ENCODE measurements at regions not wholly inside any gene's neighbourhood (a gene's known extent, or its start where the extent isn't known, plus 50 kb on each side); places are given as distances from the start of the nearest gene placed in this dataset.
"Not testable (repeated sequence)": the region's sequence is repeated elsewhere in the genome, so short reads cannot be mapped to it uniquely, and the experiment has no call there.

DNA sequence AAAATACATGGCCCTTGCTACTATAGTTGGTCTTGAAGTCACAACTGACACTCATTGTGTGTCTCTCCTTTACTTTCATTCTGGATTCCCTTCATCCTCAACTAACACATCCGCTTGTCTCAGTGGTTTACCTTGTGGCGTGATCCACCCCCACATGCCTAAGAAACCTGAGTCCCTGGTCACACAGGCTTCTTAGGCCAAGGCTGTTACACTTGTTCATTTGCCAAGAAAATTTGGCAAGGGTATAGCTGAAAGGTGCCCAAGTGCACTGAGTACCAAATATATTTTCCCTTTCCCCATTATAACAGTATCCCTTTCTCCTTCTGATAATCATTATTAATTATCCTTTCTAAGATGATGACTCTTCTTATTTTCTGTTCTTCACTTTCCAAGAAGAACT is 207.6 kb upstream of the STAC start:
- no peak for DNase-seq
- no peak overlapping the region for H3K27ac Mint-ChIP-seq
- no peaks in the 10 kb centered on the region for H3K4me1 Mint-ChIP-seq (ENCODE audit: low read depth)
- H3K36me3 Mint-ChIP-seq (ENCODE audit: low read depth): no peaks in the 10 kb centered on the region
- no peaks in the 10 kb centered on the region for H3K27me3 Mint-ChIP-seq
- H3K9me3 Mint-ChIP-seq: no peaks in the 10 kb centered on the region
- H3K4me3 Mint-ChIP-seq: no peak overlapping the region

DNA sequence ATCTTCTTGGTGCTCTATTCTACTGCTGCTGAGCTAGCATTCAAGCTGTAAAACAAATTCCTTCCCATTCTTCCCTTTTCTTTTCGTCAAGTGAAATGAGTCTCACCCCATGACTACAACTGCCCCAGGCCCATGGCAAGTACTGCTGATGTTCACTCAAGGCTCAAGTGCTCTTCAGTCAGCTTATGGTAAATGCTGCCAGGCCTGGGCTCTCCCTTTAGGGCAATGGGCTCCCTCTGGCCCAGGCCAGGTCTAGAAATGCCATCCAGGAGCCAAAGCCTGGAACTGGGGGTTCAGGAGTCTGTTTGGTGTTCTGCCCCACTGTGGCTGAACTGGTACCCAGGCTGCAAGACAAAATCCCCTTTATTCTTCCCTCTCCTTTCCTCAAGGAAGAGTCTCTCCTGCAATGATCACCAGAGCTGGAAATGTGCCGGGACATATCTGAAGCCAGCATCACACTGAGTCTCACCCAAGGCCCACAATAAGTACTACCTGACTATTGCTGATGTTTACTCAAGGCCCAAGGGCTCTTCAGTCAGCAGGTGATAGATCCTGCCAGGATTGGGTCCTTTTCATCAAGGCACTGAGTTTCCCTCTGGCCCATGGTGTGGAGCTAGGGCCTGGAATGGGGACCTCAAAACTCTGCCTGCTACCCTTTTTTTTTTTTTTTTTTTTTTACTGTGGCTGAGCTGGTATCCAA is 205.0 kb upstream of the STAC start:
- no peak overlapping the region for H3K4me3 Mint-ChIP-seq

DNA sequence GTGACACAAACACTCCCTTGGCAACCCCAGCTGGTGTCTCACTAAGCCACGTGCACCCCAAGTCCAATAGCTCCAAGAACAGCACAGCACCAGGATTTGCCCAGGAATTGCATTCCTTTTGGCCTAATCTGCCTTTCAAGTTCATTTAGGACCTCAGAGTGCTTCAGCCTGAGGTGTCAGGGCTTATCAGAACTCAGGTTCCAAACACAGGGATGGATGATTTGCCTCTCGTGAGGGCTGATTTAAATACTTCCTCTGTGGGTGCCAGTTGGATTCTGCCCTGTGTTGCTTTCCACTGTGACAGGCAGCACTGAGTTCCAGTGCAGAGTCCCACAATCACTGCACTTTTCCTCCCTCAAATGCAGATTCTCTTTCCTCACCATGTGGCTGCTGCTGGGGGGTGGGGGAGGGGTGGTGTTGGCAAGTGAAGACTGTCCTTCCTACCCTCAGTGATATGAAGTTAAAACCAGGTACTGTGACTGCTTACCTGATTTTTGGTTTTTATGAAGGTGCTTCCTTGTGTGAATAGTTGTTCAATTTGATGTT is 204.3 kb upstream of the STAC start:
- DNase-seq: no peak
- no peaks in the 10 kb centered on the region for H3K9me3 Mint-ChIP-seq
- no peak overlapping the region for H3K27ac Mint-ChIP-seq
- H3K4me1 Mint-ChIP-seq (ENCODE audit: low read depth): no peaks in the 10 kb centered on the region
- H3K36me3 Mint-ChIP-seq (ENCODE audit: low read depth): no peaks in the 10 kb centered on the region
- H3K4me3 Mint-ChIP-seq: no peak overlapping the region
- no peaks in the 10 kb centered on the region for H3K27me3 Mint-ChIP-seq

More for the DNA sequence above, 205.0 kb upstream of the STAC start:
- no peak for DNase-seq
- Mint-ChIP-seq H3K4me1 (ENCODE audit: low read depth) (no peaks in the 10 kb centered on the region), H3K36me3 (ENCODE audit: low read depth) (no peaks in the 10 kb centered on the region), H3K9me3 (no peaks in the 10 kb centered on the region), H3K27me3 (no peaks in the 10 kb centered on the region), H3K27ac (no peak overlapping the region)

DNA sequence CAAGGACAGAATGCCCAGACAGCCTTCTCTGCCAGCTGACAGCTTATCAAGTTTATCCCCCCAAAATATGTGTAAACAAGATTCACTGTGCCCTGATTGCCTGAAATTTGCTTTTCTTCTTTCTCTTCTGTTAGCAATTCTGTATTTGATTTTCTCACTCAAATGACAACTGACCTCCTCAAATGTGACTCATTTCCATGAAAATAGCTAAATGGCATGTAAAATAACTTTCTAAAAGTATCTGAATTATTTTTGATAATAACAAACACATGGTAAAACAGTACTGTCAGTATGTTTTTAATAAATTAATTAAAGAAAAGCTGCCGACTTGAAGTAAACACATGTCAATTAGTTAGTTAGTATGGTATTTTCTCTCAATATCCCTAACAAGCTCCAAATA is 202.3 kb upstream of the STAC start:
- no peaks in the 10 kb centered on the region for H3K36me3 Mint-ChIP-seq (ENCODE audit: low read depth)
- H3K27ac Mint-ChIP-seq: no peak overlapping the region
- H3K4me1 Mint-ChIP-seq (ENCODE audit: low read depth): no peaks in the 10 kb centered on the region
- H3K27me3 Mint-ChIP-seq: no peaks in the 10 kb centered on the region
- H3K9me3 Mint-ChIP-seq: peaks cover 2% of the 10 kb centered on the region
- no peak for DNase-seq
- H3K4me3 Mint-ChIP-seq: no peak overlapping the region

DNA sequence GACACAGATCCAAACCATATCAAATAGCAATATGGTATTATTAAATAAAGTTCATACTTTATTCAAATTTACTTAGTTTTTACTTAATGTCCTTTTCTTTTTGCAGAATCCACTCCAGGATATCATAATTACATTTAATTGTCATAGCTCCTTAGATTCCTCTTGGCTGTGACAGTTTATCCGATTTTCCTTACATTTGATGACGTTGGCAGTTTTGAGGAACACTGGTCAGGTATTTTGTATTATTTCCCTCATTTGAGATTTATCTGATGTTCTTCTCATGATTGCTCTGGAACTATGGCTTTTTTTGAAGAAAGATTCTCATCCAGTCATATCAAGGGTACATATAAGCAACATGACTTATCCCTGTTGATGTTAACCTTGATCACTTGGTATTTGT is 198.3 kb upstream of the STAC start:
- Mint-ChIP-seq H3K9me3 (peaks cover 2% of the 10 kb centered on the region), H3K4me3 (no peak overlapping the region), H3K27ac (no peak overlapping the region), H3K27me3 (no peaks in the 10 kb centered on the region), H3K4me1 (ENCODE audit: low read depth) (no peaks in the 10 kb centered on the region), H3K36me3 (ENCODE audit: low read depth) (no peaks in the 10 kb centered on the region)
- DNase-seq: no peak

DNA sequence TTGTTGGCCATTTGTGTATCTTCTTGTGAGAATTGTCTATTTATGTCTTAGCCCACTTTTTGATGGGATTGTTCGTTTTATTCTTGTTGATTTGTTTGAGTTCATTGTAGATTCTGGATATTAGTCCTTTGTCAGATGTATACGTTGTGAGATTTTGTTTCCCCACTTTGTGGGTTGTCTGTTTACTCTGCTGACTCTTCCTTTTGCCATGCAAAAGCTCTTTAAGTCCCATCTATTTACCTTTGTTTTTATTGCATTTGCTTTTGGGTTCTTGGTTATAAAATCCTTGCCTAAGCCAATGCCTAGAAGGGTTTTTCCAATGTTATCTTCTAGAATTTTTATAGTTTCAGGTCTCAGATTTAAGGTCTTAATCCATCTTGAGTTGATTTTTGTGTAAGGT is 193.1 kb upstream of the STAC start:
- not testable (repeated sequence) for H3K36me3 Mint-ChIP-seq (ENCODE audit: low read depth); H3K27me3 Mint-ChIP-seq; H3K9me3 Mint-ChIP-seq; H3K27ac Mint-ChIP-seq; H3K4me3 Mint-ChIP-seq; H3K4me1 Mint-ChIP-seq (ENCODE audit: low read depth); DNase-seq

DNA sequence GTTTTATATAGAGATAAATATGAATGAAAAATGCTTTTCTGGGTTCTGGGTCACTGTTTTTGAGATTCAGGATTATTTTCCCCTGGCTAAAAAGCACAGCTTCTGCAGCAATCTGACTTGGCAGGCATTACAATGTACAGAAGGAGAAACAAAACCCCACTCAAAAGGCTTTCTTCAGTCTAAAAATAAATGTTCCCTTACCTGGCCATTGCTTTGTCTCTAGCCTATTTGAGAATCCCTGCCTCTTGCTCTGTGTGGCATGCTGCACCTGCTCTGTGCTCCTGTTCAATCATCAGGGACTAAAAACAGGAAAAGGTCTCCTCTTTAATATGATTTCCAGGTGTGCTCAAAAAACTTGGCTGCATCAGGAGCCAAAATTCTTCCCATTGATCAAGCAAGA is 187.4 kb upstream of the STAC start:
- DNase-seq: no peak
- no peak overlapping the region for H3K27ac Mint-ChIP-seq
- H3K4me1 Mint-ChIP-seq (ENCODE audit: low read depth): no peaks in the 10 kb centered on the region
- H3K27me3 Mint-ChIP-seq: no peaks in the 10 kb centered on the region
- H3K36me3 Mint-ChIP-seq (ENCODE audit: low read depth): no peaks in the 10 kb centered on the region
- peaks cover 8% of the 10 kb centered on the region for H3K9me3 Mint-ChIP-seq
- no peak overlapping the region for H3K4me3 Mint-ChIP-seq

DNA sequence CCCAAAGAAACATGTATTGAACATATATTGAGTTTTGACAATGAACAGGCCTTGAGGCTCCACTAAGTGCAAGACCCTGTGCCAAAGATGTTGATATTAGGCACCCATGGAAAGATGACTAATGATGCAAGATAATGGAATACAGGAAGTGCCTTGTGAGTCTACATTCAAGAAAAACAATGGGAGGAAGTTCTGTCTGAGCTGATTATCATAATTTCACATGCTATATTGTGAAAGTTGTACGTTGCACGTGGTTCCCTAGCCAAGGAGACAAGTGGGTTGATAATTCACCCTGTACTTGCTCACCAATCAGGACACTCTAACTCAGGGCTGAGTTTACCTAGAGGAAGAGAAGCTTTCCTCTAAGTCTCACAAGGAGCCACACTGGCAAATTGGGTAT is 186.9 kb upstream of the STAC start:
- H3K4me1 Mint-ChIP-seq (ENCODE audit: low read depth): no peaks in the 10 kb centered on the region

DNA sequence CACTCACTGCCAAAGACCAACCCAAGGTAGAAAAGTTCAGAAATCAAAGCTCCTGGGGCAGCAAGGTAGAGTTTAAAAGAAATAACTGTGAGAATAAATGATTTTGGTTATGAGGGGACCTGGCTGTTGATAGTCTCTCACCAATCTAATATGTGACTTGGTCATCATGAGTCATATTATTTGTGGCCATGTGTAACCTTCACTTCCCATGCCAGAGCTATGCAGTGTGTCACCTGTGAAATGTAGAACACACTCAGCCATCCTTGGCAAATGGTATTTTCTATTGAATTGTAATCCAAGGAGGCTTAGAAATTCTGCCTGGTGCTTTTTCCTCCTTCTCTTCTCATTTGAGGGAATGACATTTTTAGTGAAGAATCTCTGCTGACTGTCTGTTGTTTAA is 184.2 kb upstream of the STAC start:
- no peak for DNase-seq
- H3K9me3 Mint-ChIP-seq: peaks cover 4% of the 10 kb centered on the region
- H3K4me1 Mint-ChIP-seq (ENCODE audit: low read depth): no peaks in the 10 kb centered on the region
- no peaks in the 10 kb centered on the region for H3K27me3 Mint-ChIP-seq
- no peak overlapping the region for H3K4me3 Mint-ChIP-seq
- no peaks in the 10 kb centered on the region for H3K36me3 Mint-ChIP-seq (ENCODE audit: low read depth)
- H3K27ac Mint-ChIP-seq: no peak overlapping the region

More for the DNA sequence above, 186.9 kb upstream of the STAC start:
- no peak overlapping the region for H3K4me3 Mint-ChIP-seq
- no peaks in the 10 kb centered on the region for H3K27me3 Mint-ChIP-seq
- peaks cover 8% of the 10 kb centered on the region for H3K9me3 Mint-ChIP-seq
- H3K36me3 Mint-ChIP-seq (ENCODE audit: low read depth): no peaks in the 10 kb centered on the region
- no peak for DNase-seq
- no peak overlapping the region for H3K27ac Mint-ChIP-seq

DNA sequence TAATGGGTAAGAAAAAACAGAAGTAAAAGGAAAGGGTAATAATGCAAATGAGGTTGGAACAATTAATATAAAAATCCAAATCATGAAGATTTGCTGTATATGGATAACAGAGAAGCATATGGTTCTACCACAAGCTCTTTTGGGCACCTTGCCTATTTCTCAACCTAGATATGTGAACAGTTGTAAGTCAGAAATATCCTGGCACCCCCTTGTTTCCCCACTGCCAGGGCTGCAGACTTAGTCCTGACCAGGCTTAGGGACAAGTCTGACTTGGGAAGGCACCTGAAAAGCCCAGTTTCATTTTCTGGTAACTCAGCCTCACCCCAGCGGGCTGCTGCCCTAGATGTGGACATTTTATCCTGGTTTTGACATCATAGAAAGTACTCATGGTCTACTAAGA is 183.2 kb upstream of the STAC start:
- DNase-seq: no peak
- Mint-ChIP-seq H3K4me1 (ENCODE audit: low read depth) (no peaks in the 10 kb centered on the region), H3K4me3 (no peak overlapping the region), H3K9me3 (peaks cover 4% of the 10 kb centered on the region), H3K36me3 (ENCODE audit: low read depth) (no peaks in the 10 kb centered on the region), H3K27me3 (no peaks in the 10 kb centered on the region), H3K27ac (no peak overlapping the region)

DNA sequence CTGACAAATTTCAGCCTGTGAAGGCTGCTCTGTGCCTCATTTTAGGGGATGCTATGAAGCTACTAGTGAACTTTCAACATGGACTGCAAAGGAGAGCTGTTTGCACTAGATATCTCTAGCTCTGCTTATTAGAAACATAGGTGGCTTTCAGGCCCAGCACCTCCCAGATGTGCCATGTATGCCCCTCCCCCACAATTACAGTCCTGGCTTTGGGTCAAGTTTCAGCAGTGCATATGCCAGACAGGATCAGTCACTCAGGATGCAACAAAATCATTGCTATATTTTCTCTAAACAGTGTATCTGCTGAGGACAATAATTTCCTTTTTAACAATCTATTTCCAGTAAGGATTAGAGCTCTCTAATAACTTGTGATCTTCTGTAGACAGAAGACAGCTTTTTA is 178.8 kb upstream of the STAC start:
- Mint-ChIP-seq H3K36me3 (ENCODE audit: low read depth) (no peaks in the 10 kb centered on the region), H3K9me3 (no peaks in the 10 kb centered on the region), H3K4me1 (ENCODE audit: low read depth) (no peaks in the 10 kb centered on the region), H3K27me3 (no peaks in the 10 kb centered on the region), H3K27ac (no peak overlapping the region), H3K4me3 (no peak overlapping the region)
- DNase-seq: no peak

DNA sequence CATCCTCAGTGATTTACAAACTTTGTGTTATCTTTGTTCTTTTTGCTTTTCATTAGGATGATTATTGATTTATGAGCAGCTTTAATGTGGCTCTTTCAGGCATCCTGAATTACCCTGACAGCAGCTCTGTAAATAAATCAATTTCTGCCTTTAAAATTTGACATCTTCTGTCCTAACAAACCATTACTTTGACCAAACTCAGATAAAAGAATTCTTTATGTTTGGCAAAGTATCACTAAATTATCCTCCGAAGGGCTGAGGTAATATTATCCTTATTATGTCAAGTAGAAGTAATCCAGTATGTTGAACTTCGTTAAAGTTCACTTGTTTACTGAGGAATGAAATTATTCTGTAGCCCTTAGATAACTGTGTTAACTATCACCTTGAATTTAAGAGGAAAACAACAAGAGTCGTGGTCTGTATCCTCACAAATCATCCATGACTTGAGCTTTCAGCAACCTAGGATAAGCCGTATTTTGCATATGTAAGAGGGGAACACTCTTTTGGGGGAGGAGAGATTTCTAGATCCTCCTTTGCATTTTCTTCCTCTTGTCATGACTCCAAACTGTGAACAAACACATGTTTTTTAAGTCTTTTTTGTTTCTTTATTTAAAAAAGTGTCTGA is 173.2 kb upstream of the STAC start:
- Mint-ChIP-seq H3K27ac (no peak overlapping the region), H3K27me3 (no peaks in the 10 kb centered on the region), H3K4me3 (no peak overlapping the region), H3K4me1 (ENCODE audit: low read depth) (no peaks in the 10 kb centered on the region), H3K9me3 (no peaks in the 10 kb centered on the region), H3K36me3 (ENCODE audit: low read depth) (no peaks in the 10 kb centered on the region)
- DNase-seq: no peak

DNA sequence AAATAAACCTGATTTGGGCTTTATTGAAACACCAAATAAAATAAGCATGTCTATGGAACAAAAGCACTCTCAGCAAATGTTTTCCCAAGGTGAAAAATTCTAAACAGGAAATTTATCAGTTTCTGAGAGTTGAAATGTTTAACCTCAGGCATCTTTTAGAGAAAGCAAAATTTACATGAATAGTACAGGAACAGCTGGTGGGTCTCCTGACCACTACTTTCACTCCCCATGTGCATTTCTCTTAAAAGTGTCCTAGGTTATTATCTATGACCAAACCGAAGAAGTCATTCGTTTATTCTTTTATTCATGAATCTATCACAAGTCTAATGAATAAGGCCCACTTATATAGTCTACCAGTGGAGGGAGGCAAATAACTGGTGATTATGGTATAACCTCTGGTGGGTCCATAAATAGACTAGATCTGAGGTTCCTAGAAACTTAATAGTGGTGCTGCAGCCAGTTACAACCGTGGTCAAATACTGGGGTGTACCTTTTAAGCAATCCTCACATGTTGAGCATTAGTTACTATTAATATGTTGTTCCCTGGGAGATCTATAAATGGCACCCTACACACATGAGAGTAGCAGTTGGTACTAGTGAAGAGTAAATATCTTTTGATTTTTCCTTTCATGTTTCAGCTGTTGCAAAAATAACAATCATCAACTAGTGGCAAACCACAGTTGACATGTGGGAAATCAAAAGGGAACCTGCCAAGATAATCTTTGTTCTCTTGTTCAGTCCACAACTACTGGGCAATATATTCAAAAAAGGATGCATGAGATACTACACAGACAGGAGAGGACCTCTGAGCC is 169.3 kb upstream of the STAC start:
- Mint-ChIP-seq H3K9me3 (no peaks in the 10 kb centered on the region), H3K4me1 (ENCODE audit: low read depth) (no peaks in the 10 kb centered on the region), H3K4me3 (no peak overlapping the region), H3K27ac (no peak overlapping the region), H3K27me3 (no peaks in the 10 kb centered on the region), H3K36me3 (ENCODE audit: low read depth) (no peaks in the 10 kb centered on the region)
- no peak for DNase-seq

DNA sequence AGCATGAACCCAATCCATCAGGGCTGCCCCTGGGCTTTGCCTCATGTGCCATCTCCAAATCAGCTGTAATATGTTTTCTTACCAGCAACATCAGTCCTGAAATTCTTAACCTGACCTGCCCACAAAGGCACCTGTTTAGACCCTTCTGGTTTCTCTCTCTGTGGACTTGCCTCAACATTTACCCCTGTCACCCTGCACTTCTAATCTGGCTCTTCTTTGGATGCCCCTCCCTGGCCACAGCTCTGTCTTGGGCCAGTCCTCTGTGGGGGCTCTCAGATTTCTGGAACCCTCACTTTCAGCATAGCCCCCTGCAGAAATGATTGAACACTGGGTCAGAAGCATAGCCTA is 168.7 kb upstream of the STAC start:
- no peaks in the 10 kb centered on the region for H3K36me3 Mint-ChIP-seq (ENCODE audit: low read depth)

DNA sequence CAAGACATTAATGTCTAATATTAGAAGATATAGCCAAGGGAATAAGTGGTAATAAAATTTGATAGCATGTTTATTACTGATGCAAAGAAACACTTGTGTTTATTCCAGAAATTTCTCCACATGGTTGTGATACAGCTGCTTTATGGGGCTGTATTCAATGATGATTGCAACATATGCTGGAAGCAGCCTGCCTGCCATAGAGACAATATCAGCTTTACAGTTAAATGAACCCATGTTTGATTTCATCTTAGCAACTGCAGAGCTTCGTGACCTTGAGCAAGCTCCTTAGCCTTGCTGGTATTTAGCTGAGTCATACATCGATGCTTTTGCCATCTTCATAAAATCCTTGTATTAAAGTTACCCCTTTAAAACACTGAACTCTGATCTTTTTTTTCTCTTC is 168.1 kb upstream of the STAC start:
- Mint-ChIP-seq H3K27me3 (no peaks in the 10 kb centered on the region), H3K4me3 (no peak overlapping the region)

More for the DNA sequence above, 168.7 kb upstream of the STAC start:
- DNase-seq: no peak
- H3K4me3 Mint-ChIP-seq: no peak overlapping the region
- H3K27me3 Mint-ChIP-seq: no peaks in the 10 kb centered on the region
- H3K4me1 Mint-ChIP-seq (ENCODE audit: low read depth): no peaks in the 10 kb centered on the region
- no peak overlapping the region for H3K27ac Mint-ChIP-seq
- no peaks in the 10 kb centered on the region for H3K9me3 Mint-ChIP-seq

More for the DNA sequence above, 168.1 kb upstream of the STAC start:
- no peak for DNase-seq
- Mint-ChIP-seq H3K27ac (no peak overlapping the region), H3K4me1 (ENCODE audit: low read depth) (no peaks in the 10 kb centered on the region), H3K9me3 (no peaks in the 10 kb centered on the region), H3K36me3 (ENCODE audit: low read depth) (no peaks in the 10 kb centered on the region)
